ENCODE measurements at regions not wholly inside any gene's neighbourhood (a gene's known extent, or its start where the extent isn't known, plus 50 kb on each side); places are given as distances from the start of the nearest gene placed in this dataset.

DNA sequence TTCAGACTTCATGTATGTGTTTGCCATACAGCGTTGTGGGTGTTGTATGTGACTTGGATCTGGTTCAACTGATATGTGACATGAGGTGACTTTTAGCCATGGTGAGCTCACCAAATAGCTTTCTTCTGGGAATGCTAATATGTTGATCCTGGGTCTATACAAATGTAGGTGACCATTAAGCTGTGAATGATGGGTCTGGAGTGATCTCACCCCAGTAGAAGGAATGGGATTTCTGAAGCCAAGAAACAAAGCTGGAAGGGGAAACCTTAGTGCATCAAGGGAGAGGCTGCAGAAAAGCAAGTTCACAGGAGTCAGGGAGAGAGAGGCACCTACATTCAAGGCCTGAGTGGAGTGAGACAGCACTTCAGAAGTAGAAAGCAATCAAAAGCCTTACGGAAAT lies 421.0 kb upstream of the THRB start:
- TF ChIP-seq, protein P1, sequence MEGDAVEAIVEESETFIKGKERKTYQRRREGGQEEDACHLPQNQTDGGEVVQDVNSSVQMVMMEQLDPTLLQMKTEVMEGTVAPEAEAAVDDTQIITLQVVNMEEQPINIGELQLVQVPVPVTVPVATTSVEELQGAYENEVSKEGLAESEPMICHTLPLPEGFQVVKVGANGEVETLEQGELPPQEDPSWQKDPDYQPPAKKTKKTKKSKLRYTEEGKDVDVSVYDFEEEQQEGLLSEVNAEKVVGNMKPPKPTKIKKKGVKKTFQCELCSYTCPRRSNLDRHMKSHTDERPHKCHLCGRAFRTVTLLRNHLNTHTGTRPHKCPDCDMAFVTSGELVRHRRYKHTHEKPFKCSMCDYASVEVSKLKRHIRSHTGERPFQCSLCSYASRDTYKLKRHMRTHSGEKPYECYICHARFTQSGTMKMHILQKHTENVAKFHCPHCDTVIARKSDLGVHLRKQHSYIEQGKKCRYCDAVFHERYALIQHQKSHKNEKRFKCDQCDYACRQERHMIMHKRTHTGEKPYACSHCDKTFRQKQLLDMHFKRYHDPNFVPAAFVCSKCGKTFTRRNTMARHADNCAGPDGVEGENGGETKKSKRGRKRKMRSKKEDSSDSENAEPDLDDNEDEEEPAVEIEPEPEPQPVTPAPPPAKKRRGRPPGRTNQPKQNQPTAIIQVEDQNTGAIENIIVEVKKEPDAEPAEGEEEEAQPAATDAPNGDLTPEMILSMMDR (conservative IDR thresholded peaks at IDR 0.05 in 1 of 2, IDR thresholded peaks at IDR 0.05 in 1 of 2; ENCODE audit: extremely low read depth in 1 of 2, insufficient read depth in 1 of 2, low read depth in 1 of 2, low read length in 2 of 2), result no peak
- no peak for TF ChIP-seq EZH2 (IDR thresholded peaks at IDR 0.05; ENCODE audit: borderline replicate concordance, low read length)

All from mammary epithelial cell (primary cell).